Fibroblast of lung (primary cell): ENCODE measurements at regions not wholly inside any gene's neighbourhood (a gene's known extent, or its start where the extent isn't known, plus 50 kb on each side); places are given as distances from the start of the nearest gene placed in this dataset.

Experiments used
- DNase-seq, 2 donors: peaks; one replicate each; pipeline versions ENCODE4 v3.0.0 to v3.0.0-alpha.2; 2010; ENCODE audit warnings: low read depth in 2 of 2
- H2AFZ ChIP-seq: 2 replicates; pipeline ENCODE4 v1.5.1; 2012; ENCODE audit warnings: low read length, control low read depth, inconsistent platforms
- H3K27ac ChIP-seq: 2 replicates; pipeline ENCODE4 v1.5.1; 2011; ENCODE audit warnings: low read length, control low read depth; ENCODE audit not compliant: insufficient read depth
- H3K27me3 ChIP-seq: 2 replicates; pipeline ENCODE4 v1.5.1; 2011; ENCODE audit warnings: mild to moderate bottlenecking, low read length; ENCODE audit not compliant: control insufficient read depth, insufficient read depth
- H3K36me3 ChIP-seq: 2 replicates; pipeline ENCODE4 v1.5.1; 2011; ENCODE audit warnings: low read length; ENCODE audit not compliant: control insufficient read depth, insufficient read depth
- H3K4me1 ChIP-seq: 2 replicates; pipeline ENCODE4 v1.5.1; 2011; ENCODE audit warnings: low read length; ENCODE audit not compliant: control insufficient read depth, insufficient read depth; ENCODE audit errors: extremely low read depth
- H3K4me2 ChIP-seq: 2 replicates; pipeline ENCODE4 v1.5.1; 2011; ENCODE audit warnings: low read length, control low read depth; ENCODE audit not compliant: insufficient read depth; ENCODE audit errors: extremely low read depth
- H3K4me3 ChIP-seq, 4 experiments: fragments of 200-600 bp in 1 of 4; sonication (generic) in 1 of 4; replicated peaks in 1 of 4; 2 replicates each; pipeline ENCODE4 v1.5.1; 2011 to 2016; ENCODE audit warnings: low read length in 4 of 4, low read depth in 3 of 4, mild to moderate bottlenecking in 3 of 4, control low read depth in 2 of 4, inconsistent platforms in 1 of 4, mixed read lengths in 1 of 4; ENCODE audit not compliant: insufficient read depth in 1 of 4; ENCODE audit errors: control extremely low read depth in 1 of 4
- H3K79me2 ChIP-seq: 2 replicates; pipeline ENCODE4 v1.5.1; 2012; ENCODE audit warnings: mild to moderate bottlenecking, low read length, inconsistent platforms; ENCODE audit not compliant: control insufficient read depth, insufficient read depth
- H3K9ac ChIP-seq: 2 replicates; pipeline ENCODE4 v1.5.1; 2011; ENCODE audit warnings: mild to moderate bottlenecking, low read length, control low read depth; ENCODE audit not compliant: insufficient read depth
- H3K9me3 ChIP-seq: 2 replicates; pipeline ENCODE4 v1.5.1; 2012; ENCODE audit warnings: low read depth, low read length; ENCODE audit not compliant: control insufficient read depth, insufficient read depth
- H4K20me1 ChIP-seq: 2 replicates; pipeline ENCODE4 v1.5.1; 2011; ENCODE audit warnings: low read length; ENCODE audit not compliant: control insufficient read depth, insufficient read depth; ENCODE audit errors: extremely low read depth
- EZH2 ChIP-seq: IDR thresholded peaks from 2 replicates; pipeline ENCODE4 v1.5.1; 2012; ENCODE audit warnings: low read length, control low read depth, mild to moderate bottlenecking; ENCODE audit errors: missing control alignments
- TF ChIP-seq, protein P1 (sequence below), 2 donors: IDR thresholded peaks in 1 of 2; conservative IDR thresholded peaks in 1 of 2; 1 replicate in 1 of 2; 2 replicates in 1 of 2; pipeline ENCODE4 v1.5.1; 2011 to 2012; ENCODE audit warnings: low read length in 2 of 2, control low read depth in 1 of 2, inconsistent platforms in 1 of 2, low read depth in 1 of 2, mild to moderate bottlenecking in 1 of 2

DNA sequence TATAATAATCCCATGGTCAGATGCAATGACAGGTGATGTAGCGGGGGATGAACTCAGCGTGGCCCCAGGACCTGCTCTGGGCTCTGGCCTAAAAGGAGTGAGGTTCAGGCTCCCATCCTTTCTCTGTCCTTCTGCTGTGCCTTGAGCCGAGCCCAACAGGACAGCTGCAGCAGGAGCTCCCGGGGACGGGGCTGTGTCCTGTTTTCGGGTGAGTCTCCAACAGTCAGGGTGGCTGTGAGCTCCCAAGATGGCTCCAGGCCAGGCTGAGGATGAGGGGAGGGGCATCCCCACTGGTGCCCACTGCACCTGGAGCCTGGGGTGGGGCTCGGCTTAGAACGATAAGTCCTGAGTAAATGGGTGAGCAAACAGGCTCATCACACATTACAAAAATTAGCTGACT is 1385.0 kb downstream of the BRD1 start:
- no peak for DNase-seq
- H3K27me3 ChIP-seq = no peaks in the 10 kb centered on the region
- no peak overlapping the region for H3K4me2 ChIP-seq
- no peak overlapping the region for H3K4me3 ChIP-seq
- no peaks in the 10 kb centered on the region for H3K79me2 ChIP-seq
- no peak overlapping the region for H2AFZ ChIP-seq
- no peak overlapping the region for H3K9ac ChIP-seq
- H3K27ac ChIP-seq = no peak overlapping the region
- no peaks in the 10 kb centered on the region for H3K4me1 ChIP-seq
- H3K36me3 ChIP-seq = no peaks in the 10 kb centered on the region
- TF ChIP-seq EZH2 = no peak
- TF ChIP-seq, protein P1, sequence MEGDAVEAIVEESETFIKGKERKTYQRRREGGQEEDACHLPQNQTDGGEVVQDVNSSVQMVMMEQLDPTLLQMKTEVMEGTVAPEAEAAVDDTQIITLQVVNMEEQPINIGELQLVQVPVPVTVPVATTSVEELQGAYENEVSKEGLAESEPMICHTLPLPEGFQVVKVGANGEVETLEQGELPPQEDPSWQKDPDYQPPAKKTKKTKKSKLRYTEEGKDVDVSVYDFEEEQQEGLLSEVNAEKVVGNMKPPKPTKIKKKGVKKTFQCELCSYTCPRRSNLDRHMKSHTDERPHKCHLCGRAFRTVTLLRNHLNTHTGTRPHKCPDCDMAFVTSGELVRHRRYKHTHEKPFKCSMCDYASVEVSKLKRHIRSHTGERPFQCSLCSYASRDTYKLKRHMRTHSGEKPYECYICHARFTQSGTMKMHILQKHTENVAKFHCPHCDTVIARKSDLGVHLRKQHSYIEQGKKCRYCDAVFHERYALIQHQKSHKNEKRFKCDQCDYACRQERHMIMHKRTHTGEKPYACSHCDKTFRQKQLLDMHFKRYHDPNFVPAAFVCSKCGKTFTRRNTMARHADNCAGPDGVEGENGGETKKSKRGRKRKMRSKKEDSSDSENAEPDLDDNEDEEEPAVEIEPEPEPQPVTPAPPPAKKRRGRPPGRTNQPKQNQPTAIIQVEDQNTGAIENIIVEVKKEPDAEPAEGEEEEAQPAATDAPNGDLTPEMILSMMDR (conservative IDR thresholded peaks at IDR 0.05 in 1 of 2, IDR thresholded peaks at IDR 0.05 in 1 of 2; ENCODE audit: low read depth in 1 of 2, low read length in 2 of 2) = no peak
- H3K9me3 ChIP-seq = no peaks in the 10 kb centered on the region
- H4K20me1 ChIP-seq = no peaks in the 10 kb centered on the region

GRCh38 chr22:48441553-48441850 is 1386.2 kb downstream of the BRD1 start:
- no peak overlapping the region for H3K4me3 ChIP-seq
- no peak overlapping the region for H3K4me2 ChIP-seq
- H3K4me1 ChIP-seq = no peaks in the 10 kb centered on the region
- H3K79me2 ChIP-seq = no peaks in the 10 kb centered on the region
- TF ChIP-seq, protein P1 (conservative IDR thresholded peaks at IDR 0.05 in 1 of 2, IDR thresholded peaks at IDR 0.05 in 1 of 2; ENCODE audit: low read depth in 1 of 2, low read length in 2 of 2) = no peak
- TF ChIP-seq EZH2 = no peak
- DNase-seq = no peak
- no peak overlapping the region for H3K9ac ChIP-seq
- H3K9me3 ChIP-seq = no peaks in the 10 kb centered on the region
- H3K27ac ChIP-seq = no peak overlapping the region
- no peaks in the 10 kb centered on the region for H4K20me1 ChIP-seq
- H3K27me3 ChIP-seq = no peaks in the 10 kb centered on the region
- no peaks in the 10 kb centered on the region for H3K36me3 ChIP-seq
- no peak overlapping the region for H2AFZ ChIP-seq

DNA sequence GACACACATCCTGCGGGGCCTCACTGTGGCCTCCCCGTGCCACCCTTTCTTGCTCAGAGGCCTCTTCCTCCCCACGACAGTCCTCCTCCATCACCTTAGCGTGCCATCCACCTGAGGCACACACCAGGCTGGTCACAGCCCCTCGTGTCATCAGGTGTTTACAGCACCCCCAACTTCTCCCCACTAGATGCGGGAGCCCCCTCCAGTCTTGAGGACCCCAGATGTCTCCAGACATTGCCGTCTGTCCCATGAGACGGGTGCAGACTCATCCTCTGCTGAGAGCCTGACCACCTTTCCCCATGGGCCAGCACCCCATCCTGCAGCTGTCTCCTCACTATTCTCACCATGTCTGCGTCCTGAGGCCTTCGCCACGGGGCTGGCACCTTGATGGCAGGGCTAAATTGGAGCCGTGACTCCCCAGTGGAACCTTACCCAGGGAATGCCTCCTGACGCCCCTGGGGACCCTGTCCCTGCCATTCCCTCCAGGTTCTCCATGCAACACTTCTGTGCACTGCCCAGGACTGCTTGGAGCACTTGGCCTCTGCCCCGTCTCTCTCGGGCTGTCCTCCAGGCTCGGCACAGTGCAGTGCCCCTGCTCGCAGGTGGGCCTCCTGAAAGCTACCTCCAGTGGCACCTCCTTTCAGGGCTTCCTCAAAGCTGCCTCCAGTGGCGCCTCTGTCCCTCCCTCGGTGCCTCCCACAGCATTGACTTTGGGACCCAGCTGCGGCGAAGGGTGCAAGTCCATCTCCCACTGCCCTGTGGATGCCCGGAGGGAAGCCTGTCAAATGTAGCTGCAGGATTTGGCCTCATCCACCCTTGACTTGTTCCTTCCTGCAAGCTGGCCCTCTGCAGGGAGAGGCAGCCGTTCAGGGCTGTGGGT is 1386.8 kb downstream of the BRD1 start:
- Histone ChIP-seq H3K79me2 (no peaks in the 10 kb centered on the region), H3K4me2 (no peak overlapping the region), H3K36me3 (no peaks in the 10 kb centered on the region), H4K20me1 (no peaks in the 10 kb centered on the region), H3K4me3 (no peak overlapping the region), H3K9ac (no peak overlapping the region), H2AFZ (no peak overlapping the region), H3K27ac (no peak overlapping the region), H3K9me3 (no peaks in the 10 kb centered on the region), H3K4me1 (no peaks in the 10 kb centered on the region), H3K27me3 (no peaks in the 10 kb centered on the region)
- no peak for TF ChIP-seq EZH2
- TF ChIP-seq, protein P1 (conservative IDR thresholded peaks at IDR 0.05 in 1 of 2, IDR thresholded peaks at IDR 0.05 in 1 of 2; ENCODE audit: low read depth in 1 of 2, low read length in 2 of 2) = no peak
- DNase-seq = no peak
